ENCODE measurements at regions not wholly inside any gene's neighbourhood (a gene's known extent, or its start where the extent isn't known, plus 50 kb on each side); places are given as distances from the start of the nearest gene placed in this dataset.

DNA sequence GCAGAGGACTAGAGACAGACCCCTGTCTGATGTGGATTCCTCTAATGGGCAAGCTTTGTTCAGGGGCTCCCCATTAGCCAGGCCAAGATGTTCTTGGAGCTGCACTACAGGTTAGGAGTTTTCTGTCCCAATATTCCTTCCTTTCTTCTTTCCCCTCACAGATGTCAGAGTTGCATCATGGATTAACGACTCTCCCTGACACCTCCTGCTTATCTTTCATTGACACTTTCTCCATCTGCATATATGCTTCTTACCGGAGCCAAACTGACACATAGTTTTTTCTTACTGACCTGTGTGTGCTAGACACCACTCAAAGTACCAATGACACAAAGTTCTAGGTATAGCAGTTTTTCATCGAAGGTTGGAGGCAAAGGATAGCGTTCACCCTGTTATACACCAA, 228.6 kb upstream of the HCCS start:
- TF ChIP-seq, protein P1, sequence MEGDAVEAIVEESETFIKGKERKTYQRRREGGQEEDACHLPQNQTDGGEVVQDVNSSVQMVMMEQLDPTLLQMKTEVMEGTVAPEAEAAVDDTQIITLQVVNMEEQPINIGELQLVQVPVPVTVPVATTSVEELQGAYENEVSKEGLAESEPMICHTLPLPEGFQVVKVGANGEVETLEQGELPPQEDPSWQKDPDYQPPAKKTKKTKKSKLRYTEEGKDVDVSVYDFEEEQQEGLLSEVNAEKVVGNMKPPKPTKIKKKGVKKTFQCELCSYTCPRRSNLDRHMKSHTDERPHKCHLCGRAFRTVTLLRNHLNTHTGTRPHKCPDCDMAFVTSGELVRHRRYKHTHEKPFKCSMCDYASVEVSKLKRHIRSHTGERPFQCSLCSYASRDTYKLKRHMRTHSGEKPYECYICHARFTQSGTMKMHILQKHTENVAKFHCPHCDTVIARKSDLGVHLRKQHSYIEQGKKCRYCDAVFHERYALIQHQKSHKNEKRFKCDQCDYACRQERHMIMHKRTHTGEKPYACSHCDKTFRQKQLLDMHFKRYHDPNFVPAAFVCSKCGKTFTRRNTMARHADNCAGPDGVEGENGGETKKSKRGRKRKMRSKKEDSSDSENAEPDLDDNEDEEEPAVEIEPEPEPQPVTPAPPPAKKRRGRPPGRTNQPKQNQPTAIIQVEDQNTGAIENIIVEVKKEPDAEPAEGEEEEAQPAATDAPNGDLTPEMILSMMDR (IDR thresholded peaks at IDR 0.05): no peak
- TF ChIP-seq POLR2A (IDR thresholded peaks at IDR 0.05): no peak
